SK-N-SH treated with all-trans-retinoic acid at 6 μM for 48 hours (cell line): ENCODE measurements at regions not wholly inside any gene's neighbourhood (a gene's known extent, or its start where the extent isn't known, plus 50 kb on each side); places are given as distances from the start of the nearest gene placed in this dataset.

Source experiments
- PPARA ChIP-seq: fragments of 250-450 bp; sonication (Bioruptor Pico); IDR thresholded peaks from 2 replicates; pipeline ENCODE4 v1.5.0; 2020; ENCODE audit warnings: mild to moderate bottlenecking, borderline replicate concordance
- RARB ChIP-seq: fragments of 250-450 bp; sonication (Bioruptor Pico); IDR thresholded peaks from 2 replicates; pipeline ENCODE4 v1.8.0; 2021; ENCODE audit warnings: mild to moderate bottlenecking, moderate library complexity
- SNAI2 ChIP-seq: fragments of 250-450 bp; sonication (Bioruptor Pico); IDR thresholded peaks from 2 replicates; pipeline ENCODE4 v1.5.0; 2020; ENCODE audit warnings: mild to moderate bottlenecking, moderate library complexity
- TCF4 ChIP-seq: fragments of 250-450 bp; sonication (Bioruptor Pico); IDR thresholded peaks from 2 replicates; pipeline ENCODE4 v1.8.0; 2021; ENCODE audit warnings: mild to moderate bottlenecking, moderate library complexity, borderline replicate concordance
- ZC3H10 ChIP-seq: fragments of 250-450 bp; sonication (Bioruptor Pico); IDR thresholded peaks from 2 replicates; pipeline ENCODE4 v1.5.1; 2021; ENCODE audit warnings: mild to moderate bottlenecking, moderate library complexity
- ZNF565 ChIP-seq: fragments of 450-650 bp; formaldehyde crosslinking; conservative IDR thresholded peaks from 2 replicates; pipeline ENCODE4 v1.5.0; 2020; ENCODE audit warnings: low read depth, mild to moderate bottlenecking, moderate library complexity
- TF ChIP-seq, protein P1 (sequence below): fragments of 250-450 bp; sonication (Bioruptor Pico); IDR thresholded peaks from 2 replicates; pipeline ENCODE4 v1.5.1; 2021; ENCODE audit warnings: mild to moderate bottlenecking, moderate library complexity
- TF ChIP-seq, protein P2 (sequence below): fragments of 250-450 bp; sonication (Bioruptor Pico); IDR thresholded peaks from 2 replicates; pipeline ENCODE4 v1.8.0; 2020; ENCODE audit warnings: mild to moderate bottlenecking, moderate library complexity, borderline replicate concordance

DNA sequence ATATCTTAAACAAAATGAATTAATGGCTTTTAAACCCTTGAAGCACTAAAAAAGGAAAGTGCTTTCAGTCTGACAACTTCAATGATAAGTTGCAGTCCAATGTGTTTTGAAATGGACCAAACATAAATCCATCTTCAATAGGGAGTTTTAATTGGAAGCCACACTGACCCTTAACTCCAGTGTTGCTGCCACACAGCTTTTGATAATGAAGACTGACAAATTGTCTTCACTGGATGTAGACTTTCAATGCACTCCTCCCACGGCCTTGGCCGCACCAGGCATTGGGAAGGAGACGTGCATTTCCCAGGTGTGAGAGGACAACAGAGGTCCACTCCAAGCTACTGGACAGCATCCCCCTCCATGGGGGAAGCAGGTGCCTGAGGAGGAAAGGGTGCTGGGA is 159.0 kb upstream of the NRP1 start:
- TF ChIP-seq, protein P1, sequence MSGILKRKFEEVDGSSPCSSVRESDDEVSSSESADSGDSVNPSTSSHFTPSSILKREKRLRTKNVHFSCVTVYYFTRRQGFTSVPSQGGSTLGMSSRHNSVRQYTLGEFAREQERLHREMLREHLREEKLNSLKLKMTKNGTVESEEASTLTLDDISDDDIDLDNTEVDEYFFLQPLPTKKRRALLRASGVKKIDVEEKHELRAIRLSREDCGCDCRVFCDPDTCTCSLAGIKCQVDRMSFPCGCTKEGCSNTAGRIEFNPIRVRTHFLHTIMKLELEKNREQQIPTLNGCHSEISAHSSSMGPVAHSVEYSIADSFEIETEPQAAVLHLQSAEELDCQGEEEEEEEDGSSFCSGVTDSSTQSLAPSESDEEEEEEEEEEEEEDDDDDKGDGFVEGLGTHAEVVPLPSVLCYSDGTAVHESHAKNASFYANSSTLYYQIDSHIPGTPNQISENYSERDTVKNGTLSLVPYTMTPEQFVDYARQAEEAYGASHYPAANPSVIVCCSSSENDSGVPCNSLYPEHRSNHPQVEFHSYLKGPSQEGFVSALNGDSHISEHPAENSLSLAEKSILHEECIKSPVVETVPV (CRISPR knock-in tag), result no peak
- TF ChIP-seq ZC3H10 (CRISPR knock-in tag) (no peak), RARB (no peak), SNAI2 (CRISPR knock-in tag) (no peak), TCF4 (CRISPR knock-in tag) (no peak), PPARA (no peak), ZNF565 (CRISPR knock-in tag) (no peak)
- TF ChIP-seq, protein P2, sequence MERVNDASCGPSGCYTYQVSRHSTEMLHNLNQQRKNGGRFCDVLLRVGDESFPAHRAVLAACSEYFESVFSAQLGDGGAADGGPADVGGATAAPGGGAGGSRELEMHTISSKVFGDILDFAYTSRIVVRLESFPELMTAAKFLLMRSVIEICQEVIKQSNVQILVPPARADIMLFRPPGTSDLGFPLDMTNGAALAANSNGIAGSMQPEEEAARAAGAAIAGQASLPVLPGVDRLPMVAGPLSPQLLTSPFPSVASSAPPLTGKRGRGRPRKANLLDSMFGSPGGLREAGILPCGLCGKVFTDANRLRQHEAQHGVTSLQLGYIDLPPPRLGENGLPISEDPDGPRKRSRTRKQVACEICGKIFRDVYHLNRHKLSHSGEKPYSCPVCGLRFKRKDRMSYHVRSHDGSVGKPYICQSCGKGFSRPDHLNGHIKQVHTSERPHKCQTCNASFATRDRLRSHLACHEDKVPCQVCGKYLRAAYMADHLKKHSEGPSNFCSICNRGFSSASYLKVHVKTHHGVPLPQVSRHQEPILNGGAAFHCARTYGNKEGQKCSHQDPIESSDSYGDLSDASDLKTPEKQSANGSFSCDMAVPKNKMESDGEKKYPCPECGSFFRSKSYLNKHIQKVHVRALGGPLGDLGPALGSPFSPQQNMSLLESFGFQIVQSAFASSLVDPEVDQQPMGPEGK (CRISPR knock-in tag), result no peak
